ENCODE measurements at regions not wholly inside any gene's neighbourhood (a gene's known extent, or its start where the extent isn't known, plus 50 kb on each side); places are given as distances from the start of the nearest gene placed in this dataset.

- TF ChIP-seq POLR2A (IDR thresholded peaks at IDR 0.05) (no peak), CTCF (IDR thresholded peaks at IDR 0.05) (no peak)
These were observed 424.1 kb upstream of the PIK3C3 start for GRCh38 chr18:41530970-41531369.

All from Peyer's patch (tissue), 4 donors.